Stimulated activated CD4-positive, alpha-beta T cell treated with anti-CD3 and anti-CD28 coated beads, Interleukin-1b, Interleukin-23, amount 100 ng/mL, for 1 hour (primary cell): ENCODE measurements at regions not wholly inside any gene's neighbourhood (a gene's known extent, or its start where the extent isn't known, plus 50 kb on each side); places are given as distances from the start of the nearest gene placed in this dataset.

Experiments
- DNase-seq, 2 donors: peaks; one replicate each; pipeline ENCODE4 v3.0.0-alpha.2; 2020; ENCODE audit warnings: low read depth in 2 of 2

DNA sequence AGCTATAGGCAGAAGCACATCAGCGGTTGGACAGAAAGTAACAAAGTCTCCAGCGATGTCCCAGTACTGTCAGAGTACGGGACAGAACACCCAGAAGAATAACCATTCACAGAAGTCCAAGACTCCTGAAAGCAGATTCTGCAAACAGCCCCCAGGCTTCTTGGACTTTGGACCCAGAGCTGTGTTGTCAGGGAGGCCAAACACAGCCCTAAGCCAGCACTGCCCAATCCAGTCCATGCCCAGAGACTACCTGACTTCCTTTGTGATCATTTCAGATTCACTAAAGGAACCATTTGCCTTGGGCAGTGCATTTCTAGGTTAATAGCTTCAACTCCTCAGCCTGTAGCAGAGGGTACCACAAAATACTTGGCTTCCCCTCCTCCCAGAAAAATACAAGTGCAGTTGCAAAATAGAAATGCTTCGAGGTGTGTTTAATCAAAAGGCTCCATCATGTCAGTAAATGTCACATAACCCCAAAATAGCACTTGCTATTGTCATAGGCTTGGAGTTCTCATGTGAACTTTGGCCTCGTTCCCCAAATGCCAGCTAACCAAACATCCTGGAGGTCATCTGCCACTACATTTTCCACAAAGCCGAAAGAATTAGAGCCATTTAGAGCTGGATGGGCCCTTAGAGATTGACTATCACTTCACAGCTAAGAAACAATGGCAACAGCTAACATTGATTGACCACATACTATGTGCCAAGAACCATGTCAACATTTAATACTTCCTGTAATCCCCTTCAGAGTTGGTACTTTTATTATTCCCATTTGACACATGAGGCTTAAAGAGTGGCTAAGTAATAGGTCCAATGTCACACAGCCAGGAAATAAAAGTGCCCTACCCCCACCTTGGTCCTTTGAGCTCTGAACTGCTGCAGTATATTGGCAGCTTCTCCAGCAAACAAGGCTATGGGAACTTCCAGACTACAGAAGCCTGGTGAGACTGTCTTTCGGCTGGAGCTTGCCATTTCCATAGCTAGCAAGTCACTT is 329.9 kb downstream of the FOXO1 start:
- no peak for DNase-seq

- no peak for DNase-seq
These were observed 328.8 kb downstream of the FOXO1 start for GRCh38 chr13:40337651-40338050.

DNA sequence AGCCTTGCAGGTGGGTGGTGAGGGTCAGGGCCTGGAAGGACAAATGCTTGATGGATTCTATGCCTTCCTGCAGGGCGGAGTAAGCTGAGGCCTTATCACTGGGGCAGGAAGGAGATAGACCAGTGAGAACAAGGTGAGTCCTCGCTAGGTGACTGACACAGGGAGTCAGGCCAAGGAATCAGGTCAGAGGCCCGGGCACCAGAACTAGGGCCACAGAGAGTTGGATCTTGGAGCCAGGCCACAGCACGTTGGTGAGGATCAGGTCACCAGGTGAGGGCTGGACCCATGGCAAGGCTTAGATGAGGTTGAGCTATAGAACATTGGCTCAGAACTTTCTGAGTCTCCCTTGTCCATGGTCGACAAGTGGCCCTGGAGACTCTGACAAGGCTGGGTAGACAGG is 328.2 kb downstream of the FOXO1 start:
- no peak for DNase-seq

DNA sequence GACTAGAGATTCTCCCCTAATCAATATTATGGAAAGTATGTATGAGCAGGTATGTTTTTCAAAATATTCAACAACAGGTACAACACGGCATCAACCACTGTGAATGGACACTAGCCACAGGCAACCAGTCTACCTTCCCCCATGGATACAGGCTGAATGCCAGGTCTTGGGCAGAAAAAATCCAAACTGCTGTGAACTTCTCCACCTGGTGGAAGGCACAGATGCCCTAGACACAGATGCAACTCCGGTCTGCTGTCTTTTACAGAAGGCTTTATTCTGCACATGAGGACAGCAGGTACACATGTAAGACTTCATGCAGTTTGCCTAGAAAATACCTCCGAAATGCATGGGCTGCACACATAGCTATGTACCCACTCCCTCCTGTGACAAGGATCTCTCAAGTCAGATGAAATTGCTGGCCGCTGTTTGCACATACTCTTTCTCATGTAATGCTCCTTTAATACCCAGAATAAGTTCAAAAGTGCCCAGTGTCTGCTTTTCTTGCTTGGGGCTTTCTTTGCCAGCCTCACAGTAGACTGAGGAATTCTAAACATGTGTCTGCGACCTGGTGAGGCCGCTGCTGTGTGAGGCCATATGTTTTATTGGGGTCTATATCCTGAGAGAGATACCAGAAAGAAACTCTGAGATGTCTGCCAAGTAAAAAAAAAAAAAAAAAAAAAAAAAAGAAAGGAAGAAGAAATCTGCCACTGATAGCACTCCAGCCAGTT is 325.9 kb downstream of the FOXO1 start:
- DNase-seq, result no peak

- no peak for DNase-seq
These were observed 325.4 kb downstream of the FOXO1 start for GRCh38 chr13:40341096-40341471.

GRCh38 chr13:40341501-40341900 is 324.9 kb downstream of the FOXO1 start:
- no peak for DNase-seq

DNA sequence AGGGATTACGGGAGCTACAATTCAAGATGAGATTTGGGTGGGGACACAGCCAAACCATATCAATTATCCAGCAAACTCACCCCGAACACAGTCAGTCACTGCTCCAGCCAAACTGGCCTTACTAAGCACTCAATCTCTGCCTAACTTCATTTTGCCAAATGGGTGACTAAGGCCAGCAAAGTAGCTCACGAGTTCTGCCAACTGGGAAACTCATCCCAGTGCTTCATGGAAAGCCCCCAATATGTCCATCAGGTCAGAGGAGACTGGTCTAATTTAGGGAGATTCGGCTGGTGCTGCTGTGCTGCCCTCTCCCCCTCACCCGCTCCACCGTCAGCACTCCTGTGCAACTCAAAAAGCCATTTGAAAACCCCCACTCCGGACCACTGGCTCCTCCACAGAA is 324.0 kb downstream of the FOXO1 start:
- DNase-seq, result no peak

- DNase-seq, result no peak
These were observed 323.5 kb downstream of the FOXO1 start for GRCh38 chr13:40342901-40343300.

DNA sequence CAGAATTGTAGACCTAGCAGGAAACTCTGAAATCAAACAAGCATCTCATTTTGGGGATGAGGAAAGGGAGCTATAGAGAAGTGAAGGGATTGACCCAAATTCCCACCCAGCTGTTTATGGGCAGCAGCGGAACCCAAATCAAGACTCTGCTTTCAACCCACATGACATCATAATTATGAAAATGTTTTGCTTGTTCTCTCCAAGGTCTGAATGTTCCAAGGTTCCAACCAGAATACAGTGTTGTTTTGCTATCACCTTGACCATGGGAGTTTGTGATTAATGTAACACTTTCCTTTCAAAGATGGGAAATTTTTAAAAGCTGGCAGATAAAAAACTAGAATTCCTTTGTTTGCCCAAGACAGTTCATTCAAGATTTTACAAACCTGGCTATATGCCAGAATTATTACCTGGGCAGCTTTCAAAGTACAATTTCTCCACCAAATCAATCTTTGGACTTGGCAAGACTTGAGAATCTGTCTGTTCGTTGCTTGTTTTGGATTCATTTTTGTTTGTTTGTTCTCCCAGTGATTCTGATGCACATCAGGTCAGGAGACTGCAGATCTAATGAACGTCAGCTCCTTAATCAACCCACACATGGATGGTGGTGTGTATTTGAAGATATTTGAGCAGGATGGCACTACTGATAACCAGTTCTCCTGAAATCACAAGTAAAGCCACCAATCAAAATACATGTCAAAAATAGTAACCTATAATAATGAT is 322.7 kb downstream of the FOXO1 start:
- no peak for DNase-seq

GRCh38 chr13:40344270-40345148 is 321.9 kb downstream of the FOXO1 start:
- DNase-seq, result no peak

DNA sequence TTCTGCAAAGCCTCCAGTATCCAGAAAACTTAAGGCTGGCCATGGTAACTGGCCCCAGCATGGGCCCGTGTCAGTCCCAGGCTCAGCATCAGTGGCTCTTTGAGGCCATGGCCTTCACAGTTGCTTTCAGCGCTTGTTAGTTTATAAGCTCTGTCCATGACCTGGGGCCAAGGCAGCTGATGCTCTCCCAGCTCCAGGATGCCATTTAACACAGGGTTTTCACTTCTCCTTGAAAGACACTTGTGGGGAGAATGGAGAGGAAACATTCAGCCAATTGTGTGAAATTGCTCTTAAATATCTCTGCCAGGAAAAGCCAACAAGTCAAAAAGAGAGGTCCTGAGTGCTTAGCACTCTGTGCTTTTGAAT is 321.3 kb downstream of the FOXO1 start:
- DNase-seq, result no peak

DNA sequence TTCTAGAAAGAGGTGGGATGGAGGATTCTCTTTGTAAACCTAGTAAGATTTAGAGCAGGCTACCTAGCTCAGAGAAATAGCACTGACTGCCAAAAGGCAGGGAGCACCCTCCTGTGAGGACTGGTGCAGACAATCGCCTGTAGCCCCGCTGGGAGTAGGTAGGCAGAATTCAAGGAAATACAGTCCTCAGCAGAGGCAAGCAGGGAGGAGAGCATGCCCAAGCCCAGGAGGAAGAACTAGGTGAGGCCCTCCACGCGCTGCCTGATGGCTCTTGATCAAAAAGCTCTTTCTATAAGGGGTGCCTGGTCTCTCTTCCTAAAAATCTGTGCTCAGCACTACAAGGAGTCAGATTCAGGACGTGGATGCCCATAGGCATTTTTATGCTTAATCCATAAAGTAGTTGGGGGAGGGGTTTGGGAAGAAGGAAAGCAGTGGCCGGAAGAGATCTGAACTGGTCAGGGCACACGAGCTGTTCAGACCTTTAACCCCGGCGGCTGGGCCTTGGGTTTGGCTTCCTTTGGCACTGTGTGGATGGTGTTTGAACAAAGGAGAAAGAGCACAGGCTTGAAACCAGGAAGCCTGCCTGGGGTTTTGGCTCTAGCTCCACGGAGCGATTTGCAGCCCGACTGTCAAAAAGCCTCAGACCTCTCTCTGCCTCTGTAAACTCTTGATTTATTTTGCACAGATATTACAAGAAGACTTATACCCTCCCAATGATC is 320.6 kb downstream of the FOXO1 start:
- DNase-seq, result no peak

DNA sequence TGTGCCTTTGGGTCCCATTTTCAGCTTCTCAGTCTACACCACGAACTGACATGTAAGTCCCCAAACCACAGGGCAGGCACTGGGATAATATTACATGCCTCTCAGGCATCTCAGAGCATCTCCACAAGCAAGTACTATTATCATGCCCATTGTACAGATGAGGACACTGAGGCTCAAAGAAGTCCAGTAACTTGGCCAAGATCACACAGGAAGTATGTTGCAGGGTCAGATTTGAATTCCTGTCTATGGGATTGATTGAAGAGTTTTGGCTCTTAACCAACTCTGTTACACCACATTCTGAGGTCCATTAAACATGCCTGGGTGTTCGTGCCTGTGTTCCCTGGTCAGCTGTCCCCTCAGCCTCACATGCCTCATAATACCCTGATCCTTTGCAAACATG is 319.8 kb downstream of the FOXO1 start:
- no peak for DNase-seq

- no peak for DNase-seq
These were observed 318.3 kb downstream of the FOXO1 start for GRCh38 chr13:40348096-40348679.

- no peak for DNase-seq
These were observed 316.0 kb downstream of the FOXO1 start for GRCh38 chr13:40350283-40350992.

DNA sequence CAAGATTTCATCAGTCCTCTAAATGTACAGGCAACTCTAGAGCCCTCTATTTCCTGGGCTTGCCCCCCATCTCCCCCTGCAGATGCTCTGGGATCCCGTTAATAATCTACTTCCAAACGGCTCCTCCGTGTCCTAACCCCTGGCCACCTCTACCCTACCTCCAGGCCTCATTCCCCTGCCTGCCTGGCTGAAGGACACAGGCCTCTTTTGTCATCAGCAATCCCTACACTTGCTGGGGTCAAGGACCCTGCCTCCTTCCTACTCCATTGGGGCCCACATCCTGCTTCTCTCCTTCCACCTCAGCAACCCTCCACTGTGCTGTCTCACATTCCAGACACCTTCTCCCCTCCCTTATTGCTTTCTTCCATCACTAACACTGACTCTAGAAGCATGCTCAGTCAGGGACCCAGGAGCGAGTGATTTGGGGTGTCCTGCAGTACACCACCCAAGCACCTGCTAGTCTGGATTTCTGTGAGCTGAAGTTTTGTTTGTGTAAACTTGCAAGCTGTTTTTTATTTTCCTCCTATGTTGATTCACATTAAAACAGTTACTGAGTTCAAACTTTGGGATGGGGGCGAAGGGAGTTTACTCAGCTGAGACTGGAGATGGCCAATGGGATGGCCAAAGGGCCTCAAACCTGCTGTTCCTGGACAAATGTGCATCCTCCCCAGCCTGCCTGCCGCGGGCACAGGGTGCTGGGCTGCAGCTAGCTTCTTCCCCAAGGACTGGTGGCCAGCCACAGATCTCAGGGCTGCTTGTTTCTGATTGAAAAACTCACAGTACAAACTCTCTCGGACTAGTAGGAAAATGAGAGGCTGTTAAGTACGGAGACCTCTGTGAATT is 314.7 kb downstream of the FOXO1 start:
- no peak for DNase-seq

GRCh38 chr13:40352380-40352778 is 314.1 kb downstream of the FOXO1 start:
- no peak for DNase-seq

GRCh38 chr13:40352802-40353562 is 313.5 kb downstream of the FOXO1 start:
- no peak for DNase-seq
